ENCODE measurements at regions not wholly inside any gene's neighbourhood (a gene's known extent, or its start where the extent isn't known, plus 50 kb on each side); places are given as distances from the start of the nearest gene placed in this dataset.

- no peak for TF ChIP-seq CTCF (IDR thresholded peaks at IDR 0.05)
- no peak for TF ChIP-seq POLR2A (IDR thresholded peaks at IDR 0.05)
These were observed 510.1 kb upstream of the CFAP20DC start for GRCh38 chr3:59559721-59560435.

Measured in heart left ventricle (tissue), 13 donors.